Germinal center (tissue), 1 donor: ENCODE measurements at regions not wholly inside any gene's neighbourhood (a gene's known extent, or its start where the extent isn't known, plus 50 kb on each side); places are given as distances from the start of the nearest gene placed in this dataset.

Experiments used
- DNase-seq: peaks from one replicate; pipeline ENCODE4 v3.0.0; 2012; ENCODE audit warnings: mixed read lengths, low spot score

GRCh38 chr6:122524056-122524455 lies 52.4 kb upstream of the SERINC1 start:
- no peak for DNase-seq

DNA sequence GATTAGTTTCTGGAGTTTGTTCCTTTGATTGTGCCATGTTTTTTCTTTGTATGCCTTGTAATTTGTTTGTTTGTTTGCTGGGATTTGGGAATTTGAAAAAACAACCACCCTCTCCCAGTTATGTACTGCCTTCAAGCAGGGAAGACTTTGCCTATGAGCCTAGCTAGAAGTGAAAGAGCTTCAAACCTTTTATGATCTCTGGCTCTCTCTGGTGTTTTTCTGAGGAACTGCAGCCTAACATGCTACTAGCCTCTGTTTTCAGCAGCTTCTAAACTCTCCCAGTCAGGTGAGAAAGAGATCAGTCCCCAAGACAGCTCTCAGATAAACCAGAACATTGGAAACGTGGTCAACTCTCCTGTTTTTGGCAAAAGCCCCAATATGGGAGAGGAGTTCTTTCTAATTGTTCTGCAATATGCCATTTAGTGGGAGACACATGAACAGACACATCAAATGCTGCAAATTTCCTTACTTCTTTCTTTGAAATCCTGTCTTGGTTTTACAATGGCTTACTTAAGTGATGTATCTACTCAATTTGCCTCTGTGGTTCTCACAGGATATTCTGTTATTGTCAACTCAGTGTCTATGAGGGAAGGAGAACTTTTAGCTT lies 58.9 kb upstream of the SERINC1 start:
- peak; percentile 41 for DNase-seq

DNA sequence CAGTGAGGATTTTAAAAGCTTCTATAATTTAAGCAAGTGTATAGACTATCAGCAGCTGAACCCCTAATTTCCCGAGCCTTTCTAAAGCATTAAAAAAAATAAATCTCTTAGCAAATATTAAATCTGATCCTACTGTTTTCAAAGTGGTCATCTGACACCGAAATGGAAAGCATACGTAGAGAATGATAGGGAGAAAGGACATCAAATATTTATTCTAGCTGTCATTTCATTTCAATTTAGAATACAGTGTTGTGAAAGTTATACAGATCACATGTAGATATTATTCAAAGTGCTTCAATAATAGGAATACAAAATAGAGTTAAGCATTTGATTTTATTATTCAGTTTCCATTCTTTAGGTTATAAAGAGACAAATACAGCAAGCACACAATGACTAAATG lies 61.9 kb upstream of the PKIB start:
- no peak for DNase-seq

DNA sequence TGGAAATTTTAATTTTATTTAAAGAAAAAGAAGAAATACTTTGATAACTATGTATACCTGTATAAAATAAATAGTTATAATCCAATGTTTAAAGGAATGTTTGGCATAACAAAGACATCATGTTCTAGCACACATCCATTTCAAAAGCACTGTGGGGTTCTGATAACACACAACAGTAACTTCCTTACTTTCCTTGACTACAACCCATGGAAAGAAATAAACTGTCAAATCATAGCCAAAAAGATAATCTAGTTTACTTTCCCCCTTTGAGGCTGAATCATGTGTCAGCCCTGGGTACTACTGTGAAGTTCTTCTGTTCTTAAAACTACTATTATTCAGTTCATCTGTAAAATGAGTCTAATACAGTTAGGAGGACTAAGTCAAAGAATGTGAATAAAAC lies 61.4 kb upstream of the PKIB start:
- DNase-seq, result no peak

GRCh38 chr6:122553697-122554096 lies 56.5 kb upstream of the PKIB start:
- no peak for DNase-seq

DNA sequence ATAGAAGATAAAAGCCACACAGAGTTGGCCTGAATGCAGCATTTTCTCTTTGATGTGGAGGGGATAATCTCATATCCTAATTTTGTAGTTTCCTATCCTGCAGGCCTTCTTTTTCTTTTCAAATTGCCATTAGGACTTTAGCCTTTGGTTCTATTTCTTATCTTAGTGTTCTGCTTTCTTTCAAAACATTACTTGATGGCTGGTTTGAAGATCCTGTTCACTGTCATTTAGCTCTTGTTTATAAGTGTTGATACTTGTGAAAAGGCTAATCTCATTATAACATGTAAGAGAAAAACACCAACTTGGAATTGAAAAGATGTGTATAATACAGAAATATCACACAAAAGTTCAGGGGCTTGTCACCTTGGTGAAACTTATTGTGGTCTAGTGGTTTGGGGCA lies 54.6 kb upstream of the PKIB start:
- DNase-seq, result no peak

DNA sequence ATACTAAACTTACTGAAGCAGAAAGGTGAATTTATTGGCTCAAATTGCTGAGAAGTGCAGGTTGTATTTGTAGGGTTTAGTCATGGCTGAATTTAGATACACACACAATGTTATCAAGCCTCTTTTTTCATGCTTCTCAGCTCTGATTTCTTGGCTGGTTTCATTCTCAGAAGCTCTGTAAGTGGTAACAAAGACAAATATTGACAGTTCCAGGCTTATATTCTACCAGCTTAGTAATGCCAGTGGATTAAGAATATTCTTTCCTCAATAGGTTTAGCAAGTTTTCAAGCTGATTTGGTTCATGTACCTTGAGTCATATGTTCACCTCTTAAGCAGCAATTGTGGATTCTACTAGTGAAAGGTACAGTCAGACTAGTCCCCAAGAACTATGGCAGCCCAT lies 52.1 kb upstream of the PKIB start:
- no peak for DNase-seq
